K562 (cell line): ENCODE measurements at regions not wholly inside any gene's neighbourhood (a gene's known extent, or its start where the extent isn't known, plus 50 kb on each side); places are given as distances from the start of the nearest gene placed in this dataset.

Experiments
- BRF2 ChIP-seq: IDR thresholded peaks from 3 replicates; pipeline ENCODE4 v1.6.1; 2011; ENCODE audit warnings: borderline replicate concordance, mild to moderate bottlenecking; ENCODE audit not compliant: insufficient read length, insufficient read depth
- ILF3 ChIP-seq: fragments of 450-650 bp; IDR thresholded peaks from 2 replicates; pipeline ENCODE4 v1.6.1; 2018; ENCODE audit warnings: antibody characterized with exemption, mild to moderate bottlenecking, moderate library complexity, borderline replicate concordance
- PKNOX1 ChIP-seq: fragments of 450-650 bp; IDR thresholded peaks from 2 replicates; pipeline ENCODE4 v1.6.1; 2016
- RBFOX2 ChIP-seq: fragments of 200-400 bp; formaldehyde crosslinking; IDR thresholded peaks from 2 replicates; pipeline ENCODE4 v1.6.1; 2017; ENCODE audit warnings: low read depth, mild to moderate bottlenecking, low read length, moderate library complexity
- REST ChIP-seq, 2 experiments: fragments of 450-650 bp; formaldehyde crosslinking in 1 of 2; IDR thresholded peaks; 2 replicates each; pipeline versions ENCODE4 v1.4.0 to v1.6.1; 2014 to 2020; ENCODE audit warnings: mild to moderate bottlenecking in 2 of 2, borderline replicate concordance in 1 of 2, low read depth in 1 of 2

GRCh38 chrX:40816906-40817305, 81.6 kb upstream of the MED14 start (continued):
- TF ChIP-seq REST (IDR thresholded peaks at IDR 0.05; ENCODE audit: borderline replicate concordance) (no peak), REST (CRISPR knock-in tag; IDR thresholded peaks at IDR 0.05; ENCODE audit: low read depth) (no peak), ILF3 (no peak), PKNOX1 (no peak), BRF2 (no peak), RBFOX2 (no peak)
